COLO829 (cell line): ENCODE measurements at regions not wholly inside any gene's neighbourhood (a gene's known extent, or its start where the extent isn't known, plus 50 kb on each side); places are given as distances from the start of the nearest gene placed in this dataset.
"Not testable (repeated sequence)": the region's sequence is repeated elsewhere in the genome, so short reads cannot be mapped to it uniquely, and the experiment has no call there.

ENCODE experiments used
- DNase-seq: peaks from one replicate; pipeline ENCODE4 v3.0.0; 2012; ENCODE audit warnings: low spot score

- DNase-seq = no peak
These were observed 80.5 kb upstream of the SETMAR start for GRCh38 chr3:4222574-4223175.

GRCh38 chr3:4223777-4224176, 79.4 kb upstream of the SETMAR start:
- DNase-seq = no peak

DNA sequence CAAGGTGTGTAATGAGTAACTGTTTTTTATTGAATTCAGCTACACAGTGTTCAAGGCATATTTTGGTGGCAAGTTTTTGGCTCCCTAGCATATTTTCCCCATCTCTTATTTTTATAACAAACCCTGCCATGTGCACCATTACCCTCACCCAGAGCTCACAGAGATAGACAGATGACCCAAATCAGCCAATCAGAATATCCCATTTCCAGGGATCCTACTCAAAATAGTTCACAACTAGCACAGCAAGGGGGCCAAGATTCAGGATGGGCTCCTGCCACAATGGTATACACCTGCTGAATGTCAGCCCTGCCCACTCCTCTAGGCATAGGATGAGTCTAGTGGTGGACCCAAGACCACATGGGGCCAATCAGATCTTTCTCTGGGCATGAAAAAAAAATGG, 78.8 kb upstream of the SETMAR start:
- no peak for DNase-seq

GRCh38 chr3:4225005-4225471, 78.1 kb upstream of the SETMAR start:
- DNase-seq = no peak

DNA sequence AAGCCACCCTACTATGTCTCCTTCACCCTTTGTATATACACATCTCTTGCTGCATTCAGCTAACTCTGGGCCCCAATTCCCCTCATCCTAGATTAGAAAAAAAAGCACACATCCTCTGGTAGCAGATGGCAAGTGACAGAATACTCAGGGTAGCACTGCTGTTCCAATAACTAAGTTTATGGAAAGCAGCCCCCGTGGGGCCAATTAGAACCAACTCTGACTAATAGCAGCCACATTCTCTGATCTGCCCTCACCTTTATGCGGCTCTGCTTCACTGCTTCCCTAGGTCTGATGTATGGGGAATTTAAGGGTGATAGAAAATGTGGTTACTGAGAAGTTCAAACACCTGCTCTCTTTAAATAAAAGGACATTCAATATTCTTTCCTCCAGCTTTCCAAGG, 74.9 kb upstream of the SETMAR start:
- DNase-seq = no peak

- no peak for DNase-seq
These were observed 72.1 kb upstream of the SETMAR start for GRCh38 chr3:4231041-4231440.

- DNase-seq = no peak
These were observed 70.4 kb upstream of the SETMAR start for GRCh38 chr3:4232798-4233197.

DNA sequence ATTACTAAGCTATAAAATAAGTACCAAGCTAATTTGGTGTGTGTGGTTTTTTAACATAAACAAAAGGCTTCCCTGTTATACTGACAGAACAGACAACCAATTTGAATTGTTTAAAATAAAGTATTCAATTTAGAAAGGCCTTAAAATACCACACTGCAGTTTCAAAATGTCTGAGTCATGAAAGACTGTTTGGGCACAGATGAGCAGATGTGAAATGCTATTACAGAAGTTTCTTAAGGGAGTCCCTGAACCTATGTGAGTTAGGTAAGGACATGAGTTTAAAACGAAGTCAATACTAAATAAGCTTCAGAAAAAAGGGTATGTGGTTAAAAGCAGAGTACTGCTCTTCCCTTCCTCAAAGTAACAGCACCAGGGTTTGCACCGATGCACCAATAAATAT, 69.7 kb upstream of the SETMAR start:
- DNase-seq = peak; percentile 3

DNA sequence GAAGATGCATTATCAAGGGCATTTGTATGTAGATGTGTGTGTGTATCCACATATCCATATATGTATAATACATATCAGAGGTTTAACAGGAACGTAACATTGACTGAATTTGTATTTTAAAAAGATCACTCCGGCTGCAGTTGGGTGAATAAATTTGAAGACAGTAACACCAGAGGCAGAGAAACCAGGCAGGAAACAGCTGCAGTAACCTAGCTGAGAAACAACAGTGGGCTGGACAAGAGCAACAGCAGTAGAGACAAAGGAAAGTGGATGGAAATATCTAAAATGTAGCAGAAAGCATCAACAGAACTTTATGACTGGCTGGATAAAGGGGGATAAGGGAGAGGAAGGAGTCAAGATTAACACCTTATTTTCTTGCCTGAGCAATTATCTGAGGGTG, 68.3 kb upstream of the SETMAR start:
- no peak for DNase-seq

DNA sequence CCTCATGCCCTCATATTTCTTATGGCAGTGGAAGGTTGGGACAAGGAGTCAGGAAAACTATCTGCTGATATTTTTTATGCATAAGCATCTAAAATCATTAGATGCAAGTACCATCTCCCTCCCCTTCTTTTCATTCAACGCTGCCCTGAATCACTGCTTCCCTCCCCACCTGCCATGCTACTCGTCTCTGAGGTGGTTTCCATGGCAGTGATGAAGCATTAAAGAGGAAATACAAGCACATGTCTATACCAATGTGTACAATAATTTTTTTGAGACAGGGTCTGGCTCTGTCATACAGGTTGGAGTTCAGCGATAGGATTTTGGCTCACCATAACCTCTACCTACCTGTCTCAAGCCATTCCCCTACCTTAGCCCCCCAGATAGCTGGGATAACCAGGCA, 67.5 kb upstream of the SETMAR start:
- no peak for DNase-seq

GRCh38 chr3:4241595-4242170, 61.5 kb upstream of the SETMAR start:
- DNase-seq = no peak

DNA sequence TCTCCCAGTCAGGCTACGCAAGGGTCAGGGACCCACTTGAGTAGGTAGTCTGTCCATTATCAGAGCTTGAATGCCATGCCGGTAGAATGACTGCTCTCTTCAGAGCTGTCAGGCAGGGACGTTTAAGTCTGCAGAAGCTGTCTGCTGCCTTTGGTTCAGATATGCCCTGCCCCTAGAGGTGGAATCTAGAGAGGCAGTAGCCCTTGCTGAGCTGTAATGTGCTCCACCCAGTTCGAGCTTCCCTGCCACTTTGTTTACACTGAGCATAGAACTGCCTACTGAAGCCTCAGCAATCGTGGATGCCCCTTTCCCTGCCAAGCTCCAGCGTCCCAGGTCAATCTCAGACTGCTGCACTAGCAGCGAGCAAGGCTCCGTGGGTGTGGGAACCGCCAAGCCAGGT, 57.5 kb upstream of the SETMAR start:
- DNase-seq = no peak

DNA sequence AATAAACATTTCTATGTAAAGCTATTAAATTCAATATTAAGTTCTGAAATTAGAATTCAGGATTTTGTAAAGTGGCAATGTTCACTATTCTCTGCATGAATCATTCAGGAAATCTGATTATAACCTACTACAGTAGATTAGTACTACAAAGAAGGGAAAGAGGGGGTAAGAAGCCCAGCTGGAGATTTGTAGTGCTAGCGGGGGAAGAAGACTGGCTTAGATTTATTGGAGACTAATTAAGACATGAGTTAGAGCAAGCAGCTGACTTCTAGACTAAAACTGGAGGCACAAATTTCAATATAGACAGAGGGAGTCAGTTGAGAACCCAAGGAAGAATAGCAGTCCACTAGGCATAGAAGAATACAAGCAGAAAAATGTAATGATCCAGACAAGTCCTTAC, 55.8 kb upstream of the SETMAR start:
- DNase-seq = no peak

DNA sequence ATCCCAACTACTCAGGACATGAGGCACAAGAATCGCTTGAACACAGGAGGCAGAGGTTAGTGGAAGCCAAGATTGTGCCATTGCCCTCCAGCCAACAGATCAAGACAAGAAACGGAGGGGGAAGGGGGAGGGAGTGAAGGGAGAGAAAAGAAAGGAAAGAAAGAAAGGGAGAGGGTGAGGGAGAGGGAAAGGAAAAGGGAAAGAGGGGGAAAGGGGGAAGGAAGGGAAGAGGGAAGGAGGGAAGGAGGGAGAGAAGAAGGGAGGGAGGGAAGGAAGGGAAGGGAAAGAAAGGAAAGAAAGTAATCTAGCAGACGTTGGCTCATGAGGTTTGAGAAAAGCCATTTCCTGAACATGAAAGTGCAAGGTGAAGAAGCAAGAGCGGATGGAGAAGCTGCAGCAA, 53.1 kb upstream of the SETMAR start:
- no peak for DNase-seq

GRCh38 chr3:4251412-4251811, 51.8 kb upstream of the SETMAR start:
- no peak for DNase-seq

DNA sequence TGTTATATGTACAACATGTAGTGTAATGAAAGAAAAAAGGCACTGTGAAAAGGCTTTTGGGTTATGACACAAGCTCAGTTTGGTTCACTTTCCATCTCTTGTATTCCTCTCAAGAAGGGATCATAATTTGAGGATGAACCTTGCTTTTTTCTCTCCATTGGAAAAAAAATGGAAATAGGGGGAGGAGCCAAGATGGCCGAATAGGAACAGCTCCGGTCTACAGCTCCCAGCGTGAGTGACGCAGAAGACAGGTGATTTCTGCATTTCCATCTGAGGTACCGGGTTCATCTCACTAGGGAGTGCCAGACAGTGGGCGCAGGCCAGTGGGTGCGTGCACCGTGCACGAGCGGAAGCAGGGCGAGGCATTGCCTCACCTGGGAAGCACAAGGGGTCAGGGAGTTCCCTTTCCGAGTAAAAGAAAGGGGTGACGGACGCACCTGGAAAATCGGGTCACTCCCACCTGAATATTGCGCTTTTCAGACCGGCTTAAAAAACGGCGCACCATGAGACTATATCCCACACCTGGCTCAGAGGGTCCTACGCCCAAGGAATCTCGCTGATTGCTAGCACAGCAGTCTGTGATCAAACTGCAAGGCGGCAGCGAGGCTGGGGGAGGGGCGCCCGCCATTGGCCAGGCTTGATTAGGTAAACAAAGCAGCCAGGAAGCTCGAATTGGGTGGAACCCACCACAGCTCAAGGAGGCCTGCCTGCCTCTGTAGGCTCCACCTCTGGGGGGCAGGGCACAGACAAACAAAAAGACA, 49.9 kb upstream of the SETMAR start:
- not testable (repeated sequence) for DNase-seq
